Neutrophil (primary cell): ENCODE measurements at regions not wholly inside any gene's neighbourhood (a gene's known extent, or its start where the extent isn't known, plus 50 kb on each side); places are given as distances from the start of the nearest gene placed in this dataset.
"Not testable (repeated sequence)": the region's sequence is repeated elsewhere in the genome, so short reads cannot be mapped to it uniquely, and the experiment has no call there.

Experiments used
- H3K27ac ChIP-seq: fragments of 200-600 bp; sonication (generic); 2 replicates; pipeline ENCODE4 v1.5.1; 2016; ENCODE audit warnings: mild to moderate bottlenecking, moderate library complexity
- H3K27me3 ChIP-seq: fragments of 200-600 bp; sonication (generic); 2 replicates; pipeline ENCODE4 v1.6.0; 2016; ENCODE audit warnings: mild to moderate bottlenecking
- H3K36me3 ChIP-seq: fragments of 200-600 bp; sonication (generic); 2 replicates; pipeline ENCODE4 v1.5.1; 2017
- H3K4me1 ChIP-seq, 2 experiments: fragments of 200-600 bp in 1 of 2; sonication (generic) in 1 of 2; 1 replicate in 1 of 2; 2 replicates in 1 of 2; pipeline versions ENCODE4 v1.5.1 to v1.6.1; 2013 to 2016; ENCODE audit warnings: low read depth in 1 of 2, low read length in 1 of 2, mild to moderate bottlenecking in 1 of 2, moderate library complexity in 1 of 2; ENCODE audit not compliant: control insufficient read depth in 1 of 2, insufficient read depth in 1 of 2
- H3K4me3 ChIP-seq, 2 experiments: fragments of 200-600 bp in 1 of 2; sonication (generic) in 1 of 2; 1 replicate in 1 of 2; 2 replicates in 1 of 2; pipeline ENCODE4 v1.5.1; 2013 to 2016; ENCODE audit warnings: low read depth in 1 of 2, low read length in 1 of 2, mild to moderate bottlenecking in 1 of 2, moderate library complexity in 1 of 2
- H3K9me3 ChIP-seq: fragments of 200-600 bp; sonication (generic); 2 replicates; pipeline ENCODE4 v1.5.1; 2016
- CTCF ChIP-seq: fragments of 200-600 bp; sonication (generic); IDR thresholded peaks from 2 replicates; pipeline ENCODE4 v1.5.1; 2016; ENCODE audit warnings: antibody characterized with exemption

- Histone ChIP-seq H3K36me3 (no peaks in the 10 kb centered on the region), H3K9me3 (peaks cover 3% of the 10 kb centered on the region), H3K27ac (no peak overlapping the region), H3K27me3 (no peaks in the 10 kb centered on the region), H3K4me3 (no peak overlapping the region), H3K4me1 (no peaks in the 10 kb centered on the region)
- TF ChIP-seq CTCF: no peak
Measured at GRCh38 chr5:126009566-126009965, 413.6 kb upstream of the GRAMD2B start.

- not testable (repeated sequence) for H3K4me3 ChIP-seq, H3K4me1 ChIP-seq, H3K9me3 ChIP-seq, H3K27ac ChIP-seq, H3K36me3 ChIP-seq, H3K27me3 ChIP-seq
Measured at GRCh38 chr5:126011526-126011925, 411.7 kb upstream of the GRAMD2B start.

- Histone ChIP-seq H3K4me1 (no peaks in the 10 kb centered on the region), H3K9me3 (no peaks in the 10 kb centered on the region), H3K27me3 (no peaks in the 10 kb centered on the region), H3K4me3 (no peak overlapping the region), H3K27ac (no peak overlapping the region), H3K36me3 (no peaks in the 10 kb centered on the region)
- no peak for TF ChIP-seq CTCF
Measured at GRCh38 chr5:126014676-126015075, 408.5 kb upstream of the GRAMD2B start.

GRCh38 chr5:126015235-126016181 is 407.7 kb upstream of the GRAMD2B start:
- Histone ChIP-seq H3K27me3 (no peaks in the 10 kb centered on the region), H3K27ac (no peak overlapping the region), H3K4me1 (no peaks in the 10 kb centered on the region), H3K36me3 (no peaks in the 10 kb centered on the region), H3K4me3 (no peak overlapping the region), H3K9me3 (no peaks in the 10 kb centered on the region)
- TF ChIP-seq CTCF: no peak

- no peak overlapping the region for H3K4me3 ChIP-seq
- no peaks in the 10 kb centered on the region for H3K27me3 ChIP-seq
- TF ChIP-seq CTCF: no peak
- no peaks in the 10 kb centered on the region for H3K4me1 ChIP-seq
- H3K36me3 ChIP-seq: no peaks in the 10 kb centered on the region
- H3K27ac ChIP-seq: no peak overlapping the region
- H3K9me3 ChIP-seq: no peaks in the 10 kb centered on the region
Measured at GRCh38 chr5:126016256-126016655, 407.0 kb upstream of the GRAMD2B start.

- Histone ChIP-seq H3K27me3 (no peaks in the 10 kb centered on the region), H3K4me1 (no peaks in the 10 kb centered on the region), H3K27ac (no peak overlapping the region), H3K4me3 (no peak overlapping the region), H3K36me3 (no peaks in the 10 kb centered on the region), H3K9me3 (no peaks in the 10 kb centered on the region)
- no peak for TF ChIP-seq CTCF
Measured at GRCh38 chr5:126017096-126017495, 406.1 kb upstream of the GRAMD2B start.
